ENCODE measurements at regions not wholly inside any gene's neighbourhood (a gene's known extent, or its start where the extent isn't known, plus 50 kb on each side); places are given as distances from the start of the nearest gene placed in this dataset.
"Not testable (repeated sequence)": the region's sequence is repeated elsewhere in the genome, so short reads cannot be mapped to it uniquely, and the experiment has no call there.

DNA sequence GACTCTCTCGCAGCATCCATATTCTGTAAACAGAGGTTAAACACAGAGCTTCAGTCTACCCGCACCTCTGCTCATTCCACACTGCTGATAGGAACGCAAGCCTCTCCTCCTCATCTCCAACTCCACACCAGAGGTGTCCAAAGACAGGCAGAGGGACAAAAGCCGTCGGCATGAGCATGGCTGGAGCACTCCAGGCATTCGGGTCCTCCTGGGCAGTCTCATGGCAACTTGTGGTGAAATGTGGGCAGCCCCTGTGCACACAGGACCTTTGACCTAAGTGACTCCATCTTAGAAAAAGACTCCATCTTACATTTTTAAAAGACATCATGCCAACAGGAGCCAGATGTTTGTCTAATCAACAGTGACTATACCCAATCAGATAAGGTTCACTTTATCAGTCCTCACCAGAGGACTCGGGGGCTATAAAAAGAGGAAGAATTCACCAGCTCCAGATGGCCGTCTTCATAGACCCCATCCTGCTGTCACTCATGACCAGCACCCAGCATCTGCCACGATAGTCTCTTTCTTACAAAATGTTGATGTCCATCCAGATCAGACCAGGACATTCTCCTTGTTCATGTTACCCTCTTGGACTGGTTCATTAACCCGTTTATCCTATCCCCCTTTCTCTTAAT is 304.4 kb downstream of the ANAPC1 start:
- DNase-seq (ENCODE audit: low read depth): not testable (repeated sequence)

DNA sequence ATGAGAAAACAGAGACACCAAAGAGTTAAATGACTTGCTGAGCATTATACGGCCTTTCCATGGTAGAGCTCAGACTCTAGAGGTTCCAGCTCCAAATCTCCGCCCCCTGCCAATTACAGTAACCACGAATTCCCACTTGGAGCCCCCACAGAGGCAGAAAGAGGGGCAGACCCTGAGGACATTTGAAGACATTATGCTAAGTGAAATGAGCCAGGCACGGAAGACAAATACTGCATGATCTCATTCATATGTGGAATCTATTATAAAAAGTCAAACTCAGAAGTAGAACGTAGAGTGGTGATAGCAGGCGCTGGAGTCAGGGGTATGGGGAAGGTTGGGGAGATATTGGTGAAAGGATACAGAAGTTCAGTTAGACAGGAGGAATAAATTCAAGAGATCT is 303.4 kb downstream of the ANAPC1 start:
- DNase-seq (ENCODE audit: low read depth): not testable (repeated sequence)

DNA sequence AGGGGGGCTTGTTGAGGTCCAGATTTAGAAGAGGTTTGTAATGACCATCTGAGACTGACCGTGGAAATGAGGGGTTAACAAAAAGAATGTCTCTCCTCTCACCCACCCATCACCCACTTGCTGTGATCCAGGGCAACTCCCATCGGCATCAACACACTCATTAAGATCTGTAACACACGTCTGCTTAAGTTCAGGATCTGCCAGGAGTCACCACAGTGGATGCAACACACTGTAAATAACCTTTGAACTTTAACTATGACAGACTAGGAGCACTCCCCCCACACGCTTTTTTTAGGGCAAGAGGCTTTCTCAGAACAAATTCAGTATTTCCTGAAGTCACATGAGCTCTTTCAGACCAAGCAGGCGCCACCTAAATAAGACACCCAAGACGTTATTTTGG is 301.9 kb downstream of the ANAPC1 start:
- DNase-seq (ENCODE audit: low read depth): not testable (repeated sequence)

DNA sequence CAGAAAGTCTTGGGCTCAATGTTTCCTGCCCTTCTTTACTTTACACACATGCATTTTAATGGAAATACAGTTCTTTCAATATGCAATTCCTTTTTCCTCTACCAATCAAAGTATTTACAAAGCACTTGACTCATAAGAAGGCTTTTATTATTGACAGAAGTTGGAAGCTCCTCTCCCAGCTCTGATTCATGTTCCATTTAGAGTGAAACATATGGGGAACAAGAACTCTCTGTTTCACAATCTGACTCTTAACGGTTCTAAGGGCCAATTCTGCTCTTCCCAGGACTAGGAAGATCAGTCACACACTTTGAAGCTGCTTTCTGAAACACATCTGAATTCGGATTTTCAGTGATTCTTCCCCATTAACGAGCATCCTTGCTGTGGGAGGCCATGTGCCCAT is 300.5 kb downstream of the ANAPC1 start:
- DNase-seq (ENCODE audit: low read depth): not testable (repeated sequence)

DNA sequence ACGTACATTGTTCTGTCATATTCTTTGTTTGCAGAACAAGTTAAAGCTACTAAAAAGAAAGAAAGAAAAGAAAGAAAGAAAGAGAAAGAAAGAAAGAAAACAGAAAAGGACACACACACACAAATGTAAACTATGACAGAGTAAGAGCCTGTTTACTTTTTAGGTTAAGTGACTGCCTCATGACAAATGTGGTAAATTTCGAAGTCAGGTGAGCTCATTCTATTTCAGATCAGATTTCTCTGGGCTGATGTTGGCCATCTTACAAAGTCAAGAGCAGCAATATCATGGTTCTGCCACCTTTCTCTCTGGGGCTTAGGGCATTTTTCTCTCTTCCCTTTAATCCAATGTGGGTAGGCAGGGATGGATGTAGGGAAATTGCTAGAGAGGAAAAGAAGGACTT is 299.5 kb downstream of the ANAPC1 start:
- not testable (repeated sequence) for DNase-seq (ENCODE audit: low read depth)

DNA sequence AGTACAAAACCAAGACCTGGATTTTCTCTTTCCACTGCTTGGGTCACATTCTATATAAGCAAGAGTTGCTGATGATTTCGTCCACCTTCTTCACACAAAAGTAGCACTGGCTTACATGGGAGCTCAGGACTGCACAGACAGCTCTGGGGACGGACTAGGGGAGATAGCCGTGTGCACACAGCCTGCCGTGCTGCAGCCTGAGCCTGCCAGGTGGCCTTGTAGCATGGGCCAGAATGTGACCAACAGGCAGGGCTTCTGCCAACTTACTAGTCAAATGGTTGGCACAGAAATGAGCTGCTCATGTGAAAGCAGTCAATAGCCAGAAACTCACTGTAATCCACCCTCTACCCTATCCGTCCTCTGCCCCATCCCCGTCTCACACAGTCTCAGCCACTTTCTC is 299.0 kb downstream of the ANAPC1 start:
- DNase-seq (ENCODE audit: low read depth): not testable (repeated sequence)

DNA sequence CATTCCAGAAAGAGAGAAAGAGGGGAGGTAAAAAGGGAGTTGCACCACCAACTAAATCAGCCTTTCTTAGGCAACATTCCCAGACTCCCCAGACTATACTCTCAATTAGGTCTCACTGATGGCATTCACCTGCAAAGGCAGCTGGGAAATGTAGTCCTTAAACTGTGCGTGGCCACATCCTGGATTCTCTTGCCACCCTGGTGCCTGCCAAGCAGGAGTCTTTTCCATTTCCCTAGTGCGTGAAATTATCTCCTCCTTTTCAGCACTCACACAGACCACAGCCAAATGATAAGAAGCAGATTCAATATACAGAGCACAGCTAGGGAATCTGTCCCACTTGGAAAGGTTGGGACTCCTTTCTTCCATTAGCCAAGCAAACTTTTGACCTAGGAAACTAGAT is 298.0 kb downstream of the ANAPC1 start:
- DNase-seq (ENCODE audit: low read depth): not testable (repeated sequence)

DNA sequence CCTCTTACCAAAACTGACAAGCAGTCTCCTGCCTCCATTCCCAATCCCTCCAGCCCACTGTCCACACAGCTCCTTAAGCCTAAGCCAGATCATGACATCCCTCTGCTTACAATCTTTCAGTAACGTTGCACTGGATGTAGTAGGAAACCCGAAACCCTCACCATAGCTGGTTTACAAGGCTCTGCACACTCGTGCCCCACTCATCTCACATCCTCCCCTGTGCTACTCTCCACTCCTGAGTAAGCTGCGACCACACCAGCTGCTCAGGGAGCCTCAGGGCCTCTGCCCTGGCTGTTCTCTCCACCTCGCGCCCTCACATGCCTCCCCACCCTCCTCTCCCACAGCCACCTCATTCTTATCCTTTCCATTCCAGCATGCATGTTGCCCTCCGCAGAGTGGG is 288.9 kb downstream of the ANAPC1 start:
- not testable (repeated sequence) for DNase-seq (ENCODE audit: low read depth)

DNA sequence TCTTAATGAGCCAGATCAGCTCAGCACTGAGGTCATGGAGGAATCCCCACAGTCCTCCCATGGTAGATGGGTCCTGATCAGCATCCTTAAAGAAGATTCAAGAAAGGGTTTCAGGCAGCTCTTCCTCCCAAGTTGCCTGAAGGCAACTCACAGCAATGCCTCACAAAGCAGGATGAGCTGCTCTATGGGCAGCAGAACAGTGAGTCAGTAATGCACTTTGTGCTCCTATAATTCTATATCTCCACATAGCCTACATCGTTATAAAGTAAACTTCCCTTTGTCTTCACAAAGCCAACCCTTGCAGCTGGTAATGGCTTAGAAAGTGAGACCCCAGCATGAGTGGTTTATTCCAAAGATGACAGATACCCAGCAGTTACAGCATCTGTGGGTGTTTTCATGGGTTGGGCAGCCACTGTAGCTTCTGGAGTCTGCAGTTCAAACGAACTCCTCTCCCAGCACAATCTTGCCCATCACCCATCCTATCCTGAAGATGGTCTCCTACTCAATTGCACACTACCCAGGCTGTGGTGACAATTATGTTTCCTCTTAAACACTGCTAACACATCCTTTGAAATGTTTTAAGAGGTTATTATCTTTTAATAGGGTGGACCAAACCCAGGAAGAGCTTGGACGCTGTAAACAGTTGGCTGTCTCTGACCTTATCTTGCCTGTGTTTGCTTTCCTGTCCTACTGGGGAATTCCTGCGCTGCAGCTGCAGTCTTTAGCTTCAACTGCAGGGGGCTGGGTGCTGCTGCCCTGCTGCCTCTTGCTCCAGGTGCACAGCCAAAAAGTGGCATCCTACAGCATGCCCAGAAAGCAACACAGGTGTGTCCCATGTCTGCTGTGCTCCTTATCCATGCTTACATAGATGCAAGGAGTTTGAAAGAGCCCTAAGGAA is 286.9 kb downstream of the ANAPC1 start:
- DNase-seq (ENCODE audit: low read depth): not testable (repeated sequence)

DNA sequence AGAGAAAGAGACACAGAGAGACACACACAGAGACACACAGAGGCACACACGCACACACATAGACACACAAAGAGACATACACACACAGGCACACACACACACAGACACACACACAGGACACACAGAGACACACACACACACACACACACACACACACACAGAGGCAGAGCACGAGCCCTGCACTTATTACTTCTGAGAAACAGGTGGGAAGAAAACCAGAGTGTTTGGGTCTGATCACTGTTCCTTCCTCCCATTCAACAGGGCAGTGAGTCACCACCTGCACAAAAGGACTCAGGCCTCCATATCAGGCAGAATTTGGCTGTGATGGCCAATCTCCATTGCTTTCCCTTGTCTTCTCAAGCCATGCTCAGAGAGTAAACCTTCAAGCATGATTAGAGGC is 285.0 kb downstream of the ANAPC1 start:
- not testable (repeated sequence) for DNase-seq (ENCODE audit: low read depth)

DNA sequence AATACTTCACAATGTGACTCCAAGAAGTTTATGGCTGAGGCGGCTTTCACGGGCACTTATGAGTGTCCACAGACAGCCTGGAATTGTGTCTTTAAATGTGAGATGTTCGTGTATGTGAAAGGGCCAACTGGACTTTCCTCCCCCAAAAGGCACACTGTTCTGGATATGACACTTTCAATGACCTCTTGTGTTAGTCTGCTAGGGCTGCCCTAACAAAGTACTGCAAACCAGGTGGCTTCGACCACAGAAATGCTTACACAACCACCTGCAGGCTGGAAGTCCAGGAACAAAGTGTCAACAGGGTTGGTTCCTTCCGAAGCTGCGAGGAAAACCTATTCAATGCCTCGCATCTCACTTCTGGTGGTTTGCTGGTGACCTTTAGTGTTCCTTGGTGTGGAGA is 281.7 kb downstream of the ANAPC1 start:
- DNase-seq (ENCODE audit: low read depth): not testable (repeated sequence)

DNA sequence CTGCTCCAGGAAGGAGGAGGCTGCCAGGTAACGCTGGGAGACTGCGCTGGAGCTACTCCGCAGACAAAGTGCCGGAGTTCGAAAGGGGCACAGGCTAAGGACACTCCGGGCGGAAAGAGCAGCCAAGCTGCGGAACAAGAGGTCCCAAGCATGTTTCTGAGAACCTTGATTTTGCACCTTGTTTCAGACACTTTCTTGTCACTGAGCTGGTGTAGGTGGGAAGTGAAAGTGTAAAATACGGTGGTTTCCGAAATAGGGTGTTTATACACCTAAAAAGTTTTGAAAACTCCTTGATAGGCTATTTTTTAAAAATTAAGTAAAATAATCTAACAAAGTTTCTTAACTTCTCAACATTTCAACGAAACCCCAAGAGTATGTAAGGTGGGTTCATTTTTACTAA is 278.2 kb downstream of the ANAPC1 start:
- not testable (repeated sequence) for DNase-seq (ENCODE audit: low read depth)

DNA sequence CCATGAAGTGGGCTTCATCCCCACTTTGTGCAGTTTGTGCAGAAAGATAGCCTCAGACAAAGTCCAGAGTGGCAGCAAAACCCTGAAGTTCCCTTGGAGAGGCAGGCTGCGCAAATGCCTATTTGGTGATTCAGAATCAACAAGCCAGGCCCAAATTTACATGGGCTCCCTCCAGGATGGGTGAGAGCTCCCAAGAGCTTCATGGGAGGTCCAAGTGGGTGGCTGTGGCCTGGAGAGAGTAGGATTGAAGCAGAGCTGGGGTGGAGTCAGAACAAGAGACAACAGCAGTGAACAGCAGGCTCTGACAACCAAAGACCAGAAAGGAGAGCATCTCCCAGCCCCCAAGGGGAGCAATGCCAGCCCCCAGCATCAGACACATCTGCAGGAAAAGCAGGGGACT is 277.4 kb downstream of the ANAPC1 start:
- DNase-seq (ENCODE audit: low read depth): not testable (repeated sequence)

DNA sequence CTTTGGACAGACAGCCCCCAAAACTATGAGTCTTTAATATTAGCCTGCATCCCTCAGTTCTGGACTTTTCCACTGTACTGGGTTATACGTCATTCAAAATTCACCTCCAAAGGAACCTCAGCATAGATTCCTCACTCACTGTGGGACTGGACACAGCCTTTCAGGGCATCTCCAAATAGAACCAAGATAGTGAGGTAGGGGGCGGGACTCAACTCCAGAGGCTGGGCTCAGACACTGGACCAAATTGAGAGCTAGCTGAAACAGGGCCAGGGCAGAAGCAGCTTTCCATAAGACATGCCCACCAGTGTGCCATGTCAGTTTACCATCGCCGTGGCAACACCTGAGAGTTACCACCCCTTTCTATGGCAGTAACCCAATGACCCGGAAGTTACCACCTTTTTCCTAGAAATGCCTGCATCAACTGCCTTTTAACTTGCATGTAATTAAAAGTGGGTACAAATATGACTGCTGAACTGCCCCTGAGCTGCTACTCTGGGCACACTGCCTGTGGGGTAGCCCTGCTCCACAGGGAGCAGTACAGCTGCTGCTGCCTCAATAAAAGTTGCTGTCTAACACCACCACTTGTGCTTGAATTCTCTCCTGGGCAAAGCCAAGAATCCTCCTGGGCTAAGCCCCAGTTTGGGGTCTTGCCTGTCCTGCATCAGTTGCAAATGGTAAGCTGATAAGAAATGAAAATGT is 274.7 kb downstream of the ANAPC1 start:
- not testable (repeated sequence) for DNase-seq (ENCODE audit: low read depth)

DNA sequence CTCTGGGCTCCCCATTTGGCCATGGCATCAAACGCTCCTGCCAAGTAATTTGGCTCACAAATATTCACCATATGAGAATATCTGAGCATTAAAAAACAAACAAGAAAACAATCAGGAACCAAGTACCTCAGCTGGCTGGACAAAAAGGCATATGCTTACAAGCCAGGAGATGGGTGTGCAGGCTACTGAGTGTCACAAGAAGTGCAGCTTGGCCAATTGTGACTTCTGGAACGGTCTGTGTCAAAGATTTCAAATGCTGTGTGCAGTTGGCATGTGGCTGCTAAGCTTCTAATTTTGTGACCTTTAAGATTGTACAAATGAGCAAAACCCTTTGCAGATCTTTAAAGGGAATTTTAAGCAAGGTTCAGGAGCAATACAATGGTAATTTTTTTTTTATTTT is 274.0 kb downstream of the ANAPC1 start:
- DNase-seq (ENCODE audit: low read depth): not testable (repeated sequence)

DNA sequence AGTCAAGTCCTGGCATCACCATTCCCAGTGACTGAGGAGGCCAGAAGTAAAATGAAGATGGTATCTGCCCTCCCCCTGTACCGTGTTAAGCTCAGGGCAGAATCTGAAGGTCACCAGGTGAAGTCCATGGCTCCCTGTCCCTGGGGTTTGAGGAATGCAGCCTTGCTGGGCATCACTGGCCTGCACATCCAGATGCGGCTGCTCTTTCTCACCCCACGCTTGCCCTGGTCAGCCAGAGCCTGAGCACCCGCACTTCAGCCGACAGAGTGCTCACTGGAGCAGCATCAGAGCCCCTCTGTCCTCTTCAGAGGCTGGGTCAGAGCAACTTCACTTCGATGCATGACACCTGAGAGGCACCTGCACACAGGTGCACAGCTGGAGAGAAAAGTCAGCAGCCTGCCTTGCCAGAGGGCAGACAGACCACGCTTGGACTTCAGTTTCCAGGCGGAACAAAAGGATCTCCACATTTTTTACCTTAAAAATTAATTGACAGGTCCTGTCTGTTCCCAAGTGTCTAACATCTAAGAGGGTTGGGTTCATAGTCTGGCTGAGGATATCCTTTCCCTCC is 267.3 kb downstream of the ANAPC1 start:
- no peak for DNase-seq (ENCODE audit: low read depth)

DNA sequence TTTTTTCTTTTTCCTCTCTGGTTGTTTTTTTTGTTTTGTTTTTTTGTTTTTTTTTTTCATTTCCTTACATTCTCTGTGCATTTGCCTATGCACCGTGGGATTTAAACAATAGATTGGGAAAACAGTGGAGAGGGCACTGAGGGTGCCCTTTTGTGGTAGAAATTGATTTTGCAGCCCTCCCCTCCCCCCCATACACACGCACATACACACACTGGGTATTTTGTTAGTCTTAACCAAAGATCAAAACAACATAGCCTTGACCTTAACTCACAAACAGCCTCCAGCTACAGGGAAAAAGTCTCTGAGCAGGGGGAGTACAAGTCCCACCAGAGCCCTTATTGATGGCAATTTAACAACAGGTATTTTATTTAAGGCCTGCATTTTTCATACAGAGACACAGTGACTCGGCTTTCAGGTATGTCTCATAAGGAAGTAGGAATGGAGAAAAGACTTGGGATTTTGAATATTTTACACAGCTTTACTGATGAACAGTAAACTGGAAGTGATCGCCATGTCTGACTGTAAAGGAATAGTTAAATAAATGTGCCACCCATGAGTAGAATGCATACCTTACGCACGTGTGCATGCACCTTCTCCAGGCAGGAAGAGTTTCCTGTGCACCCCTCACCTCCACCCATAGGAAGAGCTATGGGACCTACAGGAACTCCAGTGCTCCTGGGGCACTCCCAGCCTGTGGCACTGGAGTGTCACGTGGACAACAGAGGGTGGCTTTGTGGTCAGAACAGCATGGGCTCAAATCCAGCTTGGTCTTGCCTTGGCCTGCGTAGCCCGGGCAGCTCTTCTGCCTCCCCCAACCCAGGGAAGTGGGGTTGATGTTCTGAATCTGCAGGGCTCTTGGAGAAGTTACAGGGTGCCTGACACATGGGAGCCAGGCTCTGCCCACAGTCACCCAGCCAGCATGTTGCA is 266.4 kb downstream of the ANAPC1 start:
- DNase-seq (ENCODE audit: low read depth): no peak

DNA sequence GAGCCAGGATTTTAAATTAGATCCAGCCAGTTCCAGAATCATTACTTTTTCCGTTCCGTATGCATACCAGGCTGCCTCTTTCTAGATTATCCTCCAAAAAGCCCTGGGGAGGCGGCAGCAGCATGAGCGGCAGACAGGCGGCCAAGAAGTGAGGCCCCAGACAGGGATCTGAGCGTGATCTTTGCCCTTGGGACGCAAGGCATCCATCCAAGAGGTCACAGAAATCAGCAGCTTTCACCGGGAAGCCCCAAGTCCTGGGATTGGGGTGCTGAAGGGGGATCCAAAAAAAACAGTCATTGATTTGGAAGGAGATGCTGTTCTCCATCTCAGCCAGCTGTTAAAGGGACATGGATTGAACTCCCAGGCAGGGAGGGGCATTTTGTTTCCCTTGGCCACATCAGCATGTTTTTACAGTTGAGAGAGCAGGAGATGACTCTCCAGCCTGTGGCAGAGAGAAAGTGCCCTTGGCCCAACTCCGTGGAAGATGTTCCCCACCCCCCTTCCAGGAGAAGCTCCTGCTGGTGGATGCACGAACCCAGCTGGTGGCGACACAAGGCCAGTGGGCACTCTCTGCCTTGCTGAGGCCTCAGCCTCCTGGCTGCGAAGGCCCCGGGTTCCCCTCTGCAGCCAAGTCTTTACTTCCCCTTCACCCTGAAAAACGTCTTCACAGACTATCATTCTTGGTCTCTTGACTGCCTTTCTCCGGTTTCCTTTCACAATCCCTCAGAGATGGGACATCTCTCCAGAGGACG is 265.6 kb downstream of the ANAPC1 start:
- no peak for DNase-seq (ENCODE audit: low read depth)

DNA sequence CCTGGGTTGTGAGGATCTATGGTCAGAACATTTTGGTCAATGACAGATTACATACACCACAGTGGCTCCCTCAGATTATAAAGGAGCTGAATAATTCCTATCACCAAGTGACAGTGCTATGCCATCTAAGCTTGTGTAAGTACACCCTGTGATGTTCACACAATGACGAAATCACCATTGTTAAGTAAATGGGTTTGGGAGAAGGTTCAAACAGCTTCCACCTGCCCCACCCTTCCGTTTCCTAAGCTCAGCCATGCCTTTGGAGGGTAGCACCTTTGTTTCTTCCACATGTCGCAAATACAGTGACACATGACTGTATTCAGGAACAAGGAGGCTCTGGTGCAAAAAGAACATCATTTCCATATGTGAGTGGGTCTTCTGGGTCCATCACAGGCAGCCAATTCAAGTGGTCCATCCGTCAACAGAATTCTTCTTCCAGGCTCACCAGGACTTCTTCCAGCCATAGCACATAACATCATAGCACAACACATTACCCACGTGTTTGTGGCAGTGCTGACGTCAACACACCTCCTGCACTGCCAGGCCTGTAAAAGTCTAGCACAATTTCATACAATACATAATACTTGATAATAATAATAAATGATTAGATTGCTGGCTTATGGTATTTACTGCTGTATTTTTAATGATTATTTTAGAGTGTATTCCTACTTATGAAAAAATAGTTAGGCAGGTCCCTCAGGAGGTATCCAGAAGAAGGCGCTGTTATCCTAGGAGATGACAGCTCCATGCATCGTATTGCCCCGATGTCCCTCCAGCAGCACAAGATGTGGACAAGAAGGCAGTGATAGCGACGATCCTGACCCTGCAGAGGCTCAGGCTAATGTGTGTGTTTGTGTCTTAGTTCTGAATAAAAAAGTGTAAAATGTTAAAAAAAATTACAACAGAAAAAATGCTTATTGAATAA is 264.8 kb downstream of the ANAPC1 start:
- DNase-seq (ENCODE audit: low read depth): no peak

Data from stimulated activated CD8-positive, alpha-beta memory T cell treated with anti-CD3 and anti-CD28 coated beads, Interleukin-4, amount 100 ng/mL, for 24 hours (primary cell).